SIG-M5 (cell line): ENCODE measurements at regions not wholly inside any gene's neighbourhood (a gene's known extent, or its start where the extent isn't known, plus 50 kb on each side); places are given as distances from the start of the nearest gene placed in this dataset.

ENCODE experiments used
- DNase-seq: peaks from one replicate; lab custom pipeline; 2025; lab: John Stamatoyannopoulos, UW

- no peak for DNase-seq
Observed at GRCh38 chr5:109468737-109469420, 59.1 kb upstream of the PJA2 start.

- DNase-seq = no peak
Observed at GRCh38 chr5:109468288-109468676, 58.5 kb upstream of the PJA2 start.

GRCh38 chr5:109467058-109467457 lies 57.3 kb upstream of the PJA2 start:
- DNase-seq = no peak
